ENCODE measurements at regions not wholly inside any gene's neighbourhood (a gene's known extent, or its start where the extent isn't known, plus 50 kb on each side); places are given as distances from the start of the nearest gene placed in this dataset.
"Not testable (repeated sequence)": the region's sequence is repeated elsewhere in the genome, so short reads cannot be mapped to it uniquely, and the experiment has no call there.

DNA sequence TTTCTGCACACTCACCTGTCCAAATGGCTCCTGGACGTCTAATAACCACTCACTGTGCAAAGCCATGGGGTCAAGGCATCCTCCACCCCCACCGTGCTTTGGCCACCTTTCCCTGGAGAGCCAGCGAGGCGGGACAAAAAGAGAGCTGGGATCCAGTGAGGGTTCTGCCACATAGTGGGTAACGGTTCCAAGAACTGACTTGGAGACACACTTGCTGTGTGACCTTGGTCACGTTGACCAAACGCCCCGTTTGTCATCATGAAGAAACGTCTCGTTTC lies 287.2 kb downstream of the TFAP2C start:
- TF ChIP-seq, protein P1, sequence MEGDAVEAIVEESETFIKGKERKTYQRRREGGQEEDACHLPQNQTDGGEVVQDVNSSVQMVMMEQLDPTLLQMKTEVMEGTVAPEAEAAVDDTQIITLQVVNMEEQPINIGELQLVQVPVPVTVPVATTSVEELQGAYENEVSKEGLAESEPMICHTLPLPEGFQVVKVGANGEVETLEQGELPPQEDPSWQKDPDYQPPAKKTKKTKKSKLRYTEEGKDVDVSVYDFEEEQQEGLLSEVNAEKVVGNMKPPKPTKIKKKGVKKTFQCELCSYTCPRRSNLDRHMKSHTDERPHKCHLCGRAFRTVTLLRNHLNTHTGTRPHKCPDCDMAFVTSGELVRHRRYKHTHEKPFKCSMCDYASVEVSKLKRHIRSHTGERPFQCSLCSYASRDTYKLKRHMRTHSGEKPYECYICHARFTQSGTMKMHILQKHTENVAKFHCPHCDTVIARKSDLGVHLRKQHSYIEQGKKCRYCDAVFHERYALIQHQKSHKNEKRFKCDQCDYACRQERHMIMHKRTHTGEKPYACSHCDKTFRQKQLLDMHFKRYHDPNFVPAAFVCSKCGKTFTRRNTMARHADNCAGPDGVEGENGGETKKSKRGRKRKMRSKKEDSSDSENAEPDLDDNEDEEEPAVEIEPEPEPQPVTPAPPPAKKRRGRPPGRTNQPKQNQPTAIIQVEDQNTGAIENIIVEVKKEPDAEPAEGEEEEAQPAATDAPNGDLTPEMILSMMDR (conservative IDR thresholded peaks at IDR 0.05; ENCODE audit: low read depth, low read length): no peak
- DNase-seq (ENCODE audit: low read depth): no peak
- no peak overlapping the region for H3K4me3 ChIP-seq (ENCODE audit: low read length)

DNA sequence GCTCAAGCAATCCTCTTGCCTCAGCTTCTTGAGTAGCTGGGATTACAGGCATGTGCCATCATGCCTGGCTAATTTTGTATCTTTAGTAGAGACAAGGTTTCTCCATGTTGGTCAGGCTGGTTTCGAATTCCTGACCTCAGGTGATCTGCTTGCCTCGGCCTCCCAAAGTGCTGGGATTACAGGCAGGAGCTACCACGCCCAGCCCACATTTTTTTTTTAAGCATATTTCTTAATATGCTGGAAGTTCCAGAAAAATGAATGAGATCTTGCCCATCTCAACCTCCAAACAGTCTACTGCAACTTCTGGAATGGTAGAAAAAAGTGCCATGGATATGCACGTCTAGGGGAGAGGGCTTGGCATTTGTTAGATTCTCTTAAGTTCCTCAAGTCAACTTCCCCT lies 290.9 kb downstream of the TFAP2C start:
- H3K4me3 ChIP-seq (ENCODE audit: low read length); DNase-seq (ENCODE audit: low read depth): not testable (repeated sequence)

DNA sequence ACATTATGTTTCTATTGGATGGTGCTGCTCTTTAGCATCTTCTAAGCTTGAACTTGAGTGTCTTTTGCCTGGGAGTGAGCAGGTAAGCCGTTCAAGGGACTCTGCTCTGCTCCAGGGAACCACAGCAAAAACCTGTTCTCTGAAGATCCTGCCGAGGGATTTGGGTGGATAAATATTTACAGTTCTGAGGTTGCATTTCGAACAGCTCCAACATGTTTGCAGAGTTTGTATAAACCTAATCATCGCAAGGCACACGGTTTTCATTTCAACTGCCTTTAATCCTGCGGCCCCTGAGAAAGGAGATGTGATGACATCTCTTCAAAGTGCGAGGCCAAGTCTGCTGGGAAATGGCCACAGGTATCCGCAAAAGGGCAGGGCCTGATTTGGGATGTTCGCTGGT lies 293.4 kb downstream of the TFAP2C start:
- DNase-seq (ENCODE audit: low read depth): no peak
- H3K4me3 ChIP-seq (ENCODE audit: low read length): no peak overlapping the region
- TF ChIP-seq, protein P1 (conservative IDR thresholded peaks at IDR 0.05; ENCODE audit: low read depth, low read length): no peak

DNA sequence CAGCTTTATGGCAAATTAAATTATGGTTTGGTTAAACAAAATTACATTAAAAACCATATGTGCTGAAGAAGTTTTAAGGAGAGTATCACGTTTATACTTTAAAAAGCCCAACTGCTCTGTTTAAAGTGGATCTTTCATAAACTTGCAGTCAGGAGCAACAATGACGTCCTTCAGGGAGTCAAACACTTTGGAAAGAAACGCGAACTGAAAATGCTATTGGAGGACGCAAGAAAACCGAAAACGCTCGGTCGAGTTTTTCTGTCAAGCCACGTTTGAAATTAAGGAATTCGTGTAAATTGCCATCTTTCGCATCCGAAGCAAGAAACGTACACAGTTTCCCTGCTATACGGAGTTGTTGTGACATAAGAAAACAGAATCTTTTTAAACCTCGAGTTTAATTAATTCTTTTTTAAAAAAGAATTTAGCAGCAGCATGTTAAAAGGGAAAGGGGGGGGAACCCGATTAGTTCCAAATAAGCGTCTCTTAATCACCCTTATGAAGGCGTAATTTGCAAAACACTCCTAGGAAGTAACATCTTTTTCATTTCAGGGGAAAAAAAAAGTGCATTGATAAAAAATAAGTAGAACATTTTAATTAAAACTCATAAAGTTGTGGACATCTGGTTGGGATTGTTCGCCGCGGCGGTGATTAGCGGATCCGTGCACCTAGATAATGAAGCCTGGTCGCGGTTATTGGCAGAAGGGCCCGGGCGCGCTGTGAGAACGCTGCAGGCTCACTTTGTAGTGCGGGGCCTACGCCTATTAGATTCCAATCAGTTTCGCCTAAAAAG lies 295.4 kb downstream of the TFAP2C start:
- H3K4me3 ChIP-seq (ENCODE audit: low read length): no peak overlapping the region
- TF ChIP-seq, protein P1 (conservative IDR thresholded peaks at IDR 0.05; ENCODE audit: low read depth, low read length): no peak
- DNase-seq (ENCODE audit: low read depth): no peak

DNA sequence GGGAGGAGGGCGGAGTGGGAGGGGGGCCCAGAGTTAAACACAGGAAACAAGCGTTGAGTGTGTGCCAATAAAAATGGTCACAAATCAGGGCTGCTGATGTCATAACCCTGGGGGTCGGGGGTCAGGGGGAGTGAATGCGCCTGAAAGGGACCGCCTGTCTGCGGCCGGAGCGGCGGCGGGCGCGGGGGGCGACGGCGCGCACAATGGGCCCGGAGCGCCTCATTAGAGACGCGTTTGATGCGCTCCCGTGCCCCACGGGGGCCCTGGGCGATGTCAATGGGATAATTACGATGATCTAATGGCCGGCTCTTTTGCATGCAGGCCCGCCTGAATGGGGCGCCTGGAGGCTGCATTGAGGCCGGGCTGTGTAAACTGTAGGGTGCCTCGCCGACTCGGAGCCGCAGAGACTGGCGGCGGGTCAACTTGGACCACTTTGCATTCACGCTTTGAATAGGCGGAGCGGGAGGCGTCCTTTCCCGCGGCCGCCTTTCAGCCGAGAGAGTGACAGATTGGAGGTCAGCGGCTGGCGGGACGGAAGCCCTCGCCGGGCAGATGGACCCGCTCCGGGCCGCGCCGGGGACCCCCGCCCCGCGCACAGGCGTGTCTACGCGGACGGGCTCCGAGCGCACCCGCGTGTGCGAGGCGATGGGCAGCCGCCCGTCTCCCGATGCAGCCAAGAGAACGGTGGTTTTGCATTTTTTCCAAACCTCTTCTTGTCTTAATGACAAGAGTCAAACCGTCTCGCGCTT lies 296.1 kb downstream of the TFAP2C start:
- DNase-seq (ENCODE audit: low read depth): no peak
- H3K4me3 ChIP-seq (ENCODE audit: low read length): no peak overlapping the region
- TF ChIP-seq, protein P1 (conservative IDR thresholded peaks at IDR 0.05; ENCODE audit: low read depth, low read length): no peak

DNA sequence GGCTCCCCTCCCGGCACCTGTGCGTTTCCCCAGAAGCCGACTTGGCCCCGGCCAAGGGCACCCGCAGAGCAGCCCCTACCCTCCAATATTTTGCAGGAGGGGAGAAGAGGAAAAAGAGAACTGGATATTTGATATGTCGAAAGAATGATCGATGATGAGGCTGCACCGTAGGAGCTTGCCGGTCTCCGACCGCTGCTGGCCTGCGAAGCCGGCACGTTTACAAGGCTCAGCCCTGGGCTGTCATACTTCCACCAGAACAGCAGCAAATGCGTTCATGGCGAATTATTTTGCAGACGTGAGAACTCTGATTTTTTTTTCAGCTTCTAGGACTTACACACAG lies 296.7 kb downstream of the TFAP2C start:
- H3K4me3 ChIP-seq (ENCODE audit: low read length): no peak overlapping the region
- DNase-seq (ENCODE audit: low read depth): no peak
- TF ChIP-seq, protein P1 (conservative IDR thresholded peaks at IDR 0.05; ENCODE audit: low read depth, low read length): no peak

DNA sequence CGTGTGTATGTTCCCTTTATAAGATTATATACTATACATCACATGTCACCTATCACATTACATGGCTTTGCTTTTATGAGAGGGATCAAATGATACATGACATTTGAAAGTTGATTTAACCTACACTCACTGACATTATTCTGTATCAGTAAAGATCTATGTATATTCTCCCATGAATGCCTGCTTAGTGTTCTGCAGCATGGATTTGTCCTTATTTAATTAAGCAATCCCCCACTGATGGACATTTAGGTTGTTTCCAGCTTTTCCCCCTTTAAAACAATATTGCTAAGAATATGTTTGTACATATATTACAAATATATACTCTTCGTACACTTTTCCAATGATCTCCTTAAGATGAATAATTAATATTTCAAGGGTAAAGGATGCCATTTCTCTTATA lies 297.4 kb downstream of the TFAP2C start:
- DNase-seq (ENCODE audit: low read depth): no peak
- TF ChIP-seq, protein P1 (conservative IDR thresholded peaks at IDR 0.05; ENCODE audit: low read depth, low read length): no peak
- no peak overlapping the region for H3K4me3 ChIP-seq (ENCODE audit: low read length)

All from retinal pigment epithelial cell (primary cell).